Pancreas (tissue), 10 donors: ENCODE measurements at regions not wholly inside any gene's neighbourhood (a gene's known extent, or its start where the extent isn't known, plus 50 kb on each side); places are given as distances from the start of the nearest gene placed in this dataset.

Source experiments
- ATAC-seq, 4 donors: fragments of 200-7000 bp; cut with Tn5 transposase; one replicate each; pipeline versions ENCODE4 v1.8.0 to v1.9.1; 2020; ENCODE audit warnings: mild to moderate bottlenecking in 4 of 4, moderate library complexity in 4 of 4
- DNase-seq, 6 donors: peaks; one replicate each; pipeline ENCODE4 v3.0.0-alpha.2; 2020
- FAIRE-seq: peaks from 2 replicates; lab custom pipeline; 2012; peaks lifted over from hg19 to GRCh38; lab: Jason Lieb, UNC
- H3K27ac ChIP-seq, 4 donors: fragments of 200-600 bp; sonication (generic); 1 replicate in 3 of 4; 2 replicates in 1 of 4; pipeline versions ENCODE4 v1.5.0 to v1.8.0; 2020
- H3K27me3 ChIP-seq, 4 donors: fragments of 200-600 bp; one replicate each; pipeline ENCODE4 v1.8.0; 2021
- H3K36me3 ChIP-seq, 3 donors: fragments of 200-600 bp; sonication (generic) in 1 of 3; one replicate each; pipeline versions ENCODE4 v1.5.0 to v1.8.0; 2020 to 2021
- H3K4me1 ChIP-seq, 3 donors: fragments of 200-600 bp; one replicate each; pipeline ENCODE4 v1.8.0; 2021
- H3K4me3 ChIP-seq, 4 donors: fragments of 200-600 bp; sonication (generic) in 2 of 4; one replicate each; pipeline versions ENCODE4 v1.5.0 to v1.8.0; 2020 to 2021
- H3K9me3 ChIP-seq, 4 donors: fragments of 200-600 bp; one replicate each; pipeline ENCODE4 v1.8.0; 2021
- WGBS, 2 donors: extraction: QIAGEN DNeasy Blood & Tissue Kit; methylation state at CpG; one replicate each; pipeline ENCODE4 v1.1.7; 2013; 5-methylcytosine and 5-hydroxymethylcytosine counted together
- intact Hi-C, 3 donors: fragments of 100-400 bp; cut with DNase I; formaldehyde crosslinking; loops; one replicate each; pipeline versions ENCODE4 v1.11.1 to v1.14.2; 2022
- TF ChIP-seq, protein P1 (sequence below), 4 donors: fragments of 200-600 bp; sonication (generic) in 3 of 4; IDR thresholded peaks; one replicate each; pipeline versions ENCODE4 v1.5.0 to v1.8.0; 2021; ENCODE audit warnings: antibody characterized with exemption in 4 of 4
- donor health status: healthy with polysubstance abuse.
- donor health status: DM: no; HTN: no; CAD: no; lungs with moderate emphysema.
- donor health status: DM: no; HTN: no; CAD: no.
- donor health status: control.
- donor health status: control.
- donor health status: Bipolar disorder and iron deficiency.
- donor health status: DM: yes; HTN: yes; CAD: no.
- donor health status: DM: no; HTN: no; CAD: no.
- donor health status: DM: no; HTN: no; CAD: no.
- donor health status: DM: yes; HTN: yes; CAD: no.

DNA sequence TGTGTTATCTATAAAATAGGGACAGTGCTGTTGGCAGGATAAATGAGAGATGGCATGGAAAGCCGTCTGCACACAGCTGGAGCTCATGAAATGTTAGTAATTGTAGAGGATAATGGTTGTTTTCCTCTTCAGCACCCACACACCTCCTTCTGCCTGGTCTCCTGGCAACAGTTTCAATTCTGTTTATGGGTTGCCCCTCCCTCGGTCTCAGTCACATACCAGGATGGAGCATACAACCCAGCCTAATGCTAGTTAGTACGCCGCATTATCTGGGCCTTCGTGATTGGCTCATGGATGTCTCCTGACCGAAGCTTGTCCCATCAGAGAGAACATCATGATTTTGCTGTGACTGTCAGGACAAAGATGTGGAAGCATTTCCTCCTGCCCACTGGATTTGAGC, 126.2 kb upstream of the WSCD1 start:
- H3K27ac ChIP-seq = no peak overlapping the region
- TF ChIP-seq, protein P1, sequence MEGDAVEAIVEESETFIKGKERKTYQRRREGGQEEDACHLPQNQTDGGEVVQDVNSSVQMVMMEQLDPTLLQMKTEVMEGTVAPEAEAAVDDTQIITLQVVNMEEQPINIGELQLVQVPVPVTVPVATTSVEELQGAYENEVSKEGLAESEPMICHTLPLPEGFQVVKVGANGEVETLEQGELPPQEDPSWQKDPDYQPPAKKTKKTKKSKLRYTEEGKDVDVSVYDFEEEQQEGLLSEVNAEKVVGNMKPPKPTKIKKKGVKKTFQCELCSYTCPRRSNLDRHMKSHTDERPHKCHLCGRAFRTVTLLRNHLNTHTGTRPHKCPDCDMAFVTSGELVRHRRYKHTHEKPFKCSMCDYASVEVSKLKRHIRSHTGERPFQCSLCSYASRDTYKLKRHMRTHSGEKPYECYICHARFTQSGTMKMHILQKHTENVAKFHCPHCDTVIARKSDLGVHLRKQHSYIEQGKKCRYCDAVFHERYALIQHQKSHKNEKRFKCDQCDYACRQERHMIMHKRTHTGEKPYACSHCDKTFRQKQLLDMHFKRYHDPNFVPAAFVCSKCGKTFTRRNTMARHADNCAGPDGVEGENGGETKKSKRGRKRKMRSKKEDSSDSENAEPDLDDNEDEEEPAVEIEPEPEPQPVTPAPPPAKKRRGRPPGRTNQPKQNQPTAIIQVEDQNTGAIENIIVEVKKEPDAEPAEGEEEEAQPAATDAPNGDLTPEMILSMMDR (IDR thresholded peaks at IDR 0.05) = no peak
- intact Hi-C loops = no loop called here
- no peaks in the 10 kb centered on the region for H3K4me1 ChIP-seq
- no peaks in the 10 kb centered on the region for H3K36me3 ChIP-seq
- peaks cover 0 to 10% (median 0%) of the 10 kb centered on the region in 4 donors for H3K27me3 ChIP-seq
- DNase-seq (no peak), FAIRE-seq (no peak), ATAC-seq (no peak)
- no peaks in the 10 kb centered on the region for H3K9me3 ChIP-seq
- no peak overlapping the region for H3K4me3 ChIP-seq
- WGBS, 2 donors = 56 to 72% methylated on average over 6 of the region's 6 CpGs

DNA sequence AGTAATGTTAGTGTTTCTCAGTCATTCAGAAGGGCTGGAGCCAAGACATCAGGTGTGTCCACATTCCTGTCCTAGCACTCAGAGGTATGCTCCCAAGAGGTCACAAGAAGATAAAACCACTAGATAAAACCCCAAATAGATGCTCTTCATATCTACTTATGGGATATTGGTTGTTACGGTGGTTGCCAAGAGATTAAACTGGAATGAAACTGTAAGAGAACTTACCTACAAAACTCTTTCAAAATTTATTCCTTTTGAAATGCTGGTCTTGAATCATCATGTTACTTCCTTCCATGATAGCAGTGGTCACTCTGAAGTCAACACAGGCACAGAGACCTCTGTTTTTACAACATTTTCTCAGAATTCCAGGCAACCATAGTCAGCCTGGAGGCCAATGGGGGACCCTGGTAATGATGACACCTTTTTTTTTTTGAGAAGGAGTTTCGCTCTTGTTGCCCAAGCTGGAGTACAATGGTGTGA, 122.4 kb upstream of the WSCD1 start:
- H3K36me3 ChIP-seq = no peaks in the 10 kb centered on the region
- H3K4me1 ChIP-seq = no peaks in the 10 kb centered on the region
- intact Hi-C loops = no loop called here
- no peak for ATAC-seq
- no peaks in the 10 kb centered on the region for H3K9me3 ChIP-seq
- TF ChIP-seq, protein P1 (IDR thresholded peaks at IDR 0.05) = no peak
- no peak for FAIRE-seq
- no peak overlapping the region for H3K27ac ChIP-seq
- WGBS, 2 donors = 52 to 74% methylated on average over 2 of the region's 2 CpGs
- no peak overlapping the region for H3K4me3 ChIP-seq
- no peak for DNase-seq
- peaks cover 0 to 5% (median 0%) of the 10 kb centered on the region in 4 donors for H3K27me3 ChIP-seq

- no peak overlapping the region for H3K4me3 ChIP-seq
- intact Hi-C loops = no loop called here
- TF ChIP-seq, protein P1 (IDR thresholded peaks at IDR 0.05) = no peak
- no peaks in the 10 kb centered on the region for H3K4me1 ChIP-seq
- WGBS, 2 donors = 59 to 75% methylated on average over 3 of the region's 3 CpGs
- H3K36me3 ChIP-seq = no peaks in the 10 kb centered on the region
- H3K27me3 ChIP-seq = peaks cover 0 to 5% (median 0%) of the 10 kb centered on the region in 4 donors
- no peaks in the 10 kb centered on the region for H3K9me3 ChIP-seq
- no peak for DNase-seq
- H3K27ac ChIP-seq = no peak overlapping the region
- ATAC-seq = no peak
- FAIRE-seq = no peak
Measured at GRCh38 chr17:5948811-5949210, 121.4 kb upstream of the WSCD1 start.

- ATAC-seq = no peak
- Histone ChIP-seq H3K36me3 (no peaks in the 10 kb centered on the region), H3K27me3 (peaks cover 0 to 5% (median 0%) of the 10 kb centered on the region in 4 donors), H3K27ac (no peak overlapping the region), H3K4me3 (no peak overlapping the region), H3K9me3 (no peaks in the 10 kb centered on the region), H3K4me1 (no peaks in the 10 kb centered on the region)
- DNase-seq = no peak
- 46 to 55% methylated on average over 8 of the region's 8 CpGs for WGBS, 2 donors
- intact Hi-C loops = no loop called here
- no peak for FAIRE-seq
- TF ChIP-seq, protein P1 (IDR thresholded peaks at IDR 0.05) = no peak
Measured at GRCh38 chr17:5950878-5951277, 119.3 kb upstream of the WSCD1 start.

- H3K4me3 ChIP-seq = no peak overlapping the region
- 56 to 61% methylated on average over 3 of the region's 3 CpGs for WGBS, 2 donors
- no peaks in the 10 kb centered on the region for H3K9me3 ChIP-seq
- H3K27ac ChIP-seq = no peak overlapping the region
- DNase-seq = no peak
- H3K36me3 ChIP-seq = no peaks in the 10 kb centered on the region
- H3K4me1 ChIP-seq = no peaks in the 10 kb centered on the region
- FAIRE-seq = no peak
- ATAC-seq = no peak
- intact Hi-C loops = no loop called here
- TF ChIP-seq, protein P1 (IDR thresholded peaks at IDR 0.05) = no peak
- H3K27me3 ChIP-seq = peaks cover 0 to 5% (median 0%) of the 10 kb centered on the region in 4 donors
Measured at GRCh38 chr17:5951912-5952311, 118.3 kb upstream of the WSCD1 start.
